ENCODE measurements at regions not wholly inside any gene's neighbourhood (a gene's known extent, or its start where the extent isn't known, plus 50 kb on each side); places are given as distances from the start of the nearest gene placed in this dataset.

- TF ChIP-seq, protein P1, sequence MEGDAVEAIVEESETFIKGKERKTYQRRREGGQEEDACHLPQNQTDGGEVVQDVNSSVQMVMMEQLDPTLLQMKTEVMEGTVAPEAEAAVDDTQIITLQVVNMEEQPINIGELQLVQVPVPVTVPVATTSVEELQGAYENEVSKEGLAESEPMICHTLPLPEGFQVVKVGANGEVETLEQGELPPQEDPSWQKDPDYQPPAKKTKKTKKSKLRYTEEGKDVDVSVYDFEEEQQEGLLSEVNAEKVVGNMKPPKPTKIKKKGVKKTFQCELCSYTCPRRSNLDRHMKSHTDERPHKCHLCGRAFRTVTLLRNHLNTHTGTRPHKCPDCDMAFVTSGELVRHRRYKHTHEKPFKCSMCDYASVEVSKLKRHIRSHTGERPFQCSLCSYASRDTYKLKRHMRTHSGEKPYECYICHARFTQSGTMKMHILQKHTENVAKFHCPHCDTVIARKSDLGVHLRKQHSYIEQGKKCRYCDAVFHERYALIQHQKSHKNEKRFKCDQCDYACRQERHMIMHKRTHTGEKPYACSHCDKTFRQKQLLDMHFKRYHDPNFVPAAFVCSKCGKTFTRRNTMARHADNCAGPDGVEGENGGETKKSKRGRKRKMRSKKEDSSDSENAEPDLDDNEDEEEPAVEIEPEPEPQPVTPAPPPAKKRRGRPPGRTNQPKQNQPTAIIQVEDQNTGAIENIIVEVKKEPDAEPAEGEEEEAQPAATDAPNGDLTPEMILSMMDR (IDR thresholded peaks at IDR 0.05; ENCODE audit: low read depth, low read length): no peak
- H3K9me3 ChIP-seq (ENCODE audit: low read depth): no peaks in the 10 kb centered on the region
- no peaks in the 10 kb centered on the region for H3K4me1 ChIP-seq (ENCODE audit: low read depth)
- no peak overlapping the region for H3K4me3 ChIP-seq
- H3K27me3 ChIP-seq: no peaks in the 10 kb centered on the region
- no peak overlapping the region for H3K27ac ChIP-seq
- no peak for DNase-seq (ENCODE audit: low read depth in 1 of 2, low spot score in 1 of 2)
- no peaks in the 10 kb centered on the region for H3K36me3 ChIP-seq
These were observed 869.0 kb downstream of the NXPH1 start for GRCh38 chr7:9302436-9302835.

DNA sequence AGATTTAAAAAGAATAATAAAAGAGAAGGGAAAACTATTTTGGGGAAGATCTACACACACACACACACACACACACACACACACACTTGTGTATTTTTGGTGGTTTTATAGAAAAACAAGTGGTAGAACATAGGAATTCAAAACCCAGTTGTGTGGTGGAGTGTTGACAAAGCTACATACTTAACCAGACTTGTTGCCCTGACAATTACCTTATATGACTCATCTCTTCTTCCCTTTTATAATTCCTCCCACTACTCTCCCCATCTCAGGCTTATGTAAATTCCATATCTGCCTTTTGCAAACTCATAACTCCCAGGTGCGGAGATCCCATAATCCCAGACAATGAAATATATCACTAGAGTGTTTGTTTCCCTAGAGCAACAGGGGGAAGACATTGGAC, 873.7 kb downstream of the NXPH1 start:
- Histone ChIP-seq H3K36me3 (no peaks in the 10 kb centered on the region), H3K27ac (no peak overlapping the region), H3K4me3 (no peak overlapping the region), H3K4me1 (ENCODE audit: low read depth) (no peaks in the 10 kb centered on the region), H3K9me3 (ENCODE audit: low read depth) (no peaks in the 10 kb centered on the region), H3K27me3 (no peaks in the 10 kb centered on the region)
- DNase-seq (ENCODE audit: low read depth in 1 of 2, low spot score in 1 of 2): no peak
- TF ChIP-seq, protein P1 (IDR thresholded peaks at IDR 0.05; ENCODE audit: low read depth, low read length): no peak

DNA sequence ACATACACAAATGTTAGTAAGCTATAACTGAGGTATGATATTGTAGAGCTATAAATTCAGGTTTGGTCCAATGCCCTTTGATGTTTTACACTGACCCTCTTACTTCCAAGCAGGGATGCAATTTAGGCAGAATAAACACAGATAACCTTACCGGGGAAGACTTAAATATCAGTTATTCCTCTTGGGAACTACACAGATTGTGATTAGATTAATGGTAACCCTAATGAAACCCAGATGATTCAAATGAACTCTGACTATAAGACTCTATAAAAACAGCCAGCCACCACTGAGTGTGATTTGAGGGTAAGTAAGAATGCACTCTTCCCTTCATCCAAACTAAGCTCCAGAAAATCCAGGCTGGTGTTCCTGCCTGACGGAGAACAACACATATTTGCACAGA, 891.1 kb downstream of the NXPH1 start:
- H3K36me3 ChIP-seq: no peaks in the 10 kb centered on the region
- H3K4me1 ChIP-seq (ENCODE audit: low read depth): no peaks in the 10 kb centered on the region
- H3K9me3 ChIP-seq (ENCODE audit: low read depth): no peaks in the 10 kb centered on the region
- no peak for DNase-seq (ENCODE audit: low read depth in 1 of 2, low spot score in 1 of 2)
- H3K27me3 ChIP-seq: no peaks in the 10 kb centered on the region
- no peak overlapping the region for H3K4me3 ChIP-seq
- no peak overlapping the region for H3K27ac ChIP-seq
- TF ChIP-seq, protein P1 (IDR thresholded peaks at IDR 0.05; ENCODE audit: low read depth, low read length): no peak

DNA sequence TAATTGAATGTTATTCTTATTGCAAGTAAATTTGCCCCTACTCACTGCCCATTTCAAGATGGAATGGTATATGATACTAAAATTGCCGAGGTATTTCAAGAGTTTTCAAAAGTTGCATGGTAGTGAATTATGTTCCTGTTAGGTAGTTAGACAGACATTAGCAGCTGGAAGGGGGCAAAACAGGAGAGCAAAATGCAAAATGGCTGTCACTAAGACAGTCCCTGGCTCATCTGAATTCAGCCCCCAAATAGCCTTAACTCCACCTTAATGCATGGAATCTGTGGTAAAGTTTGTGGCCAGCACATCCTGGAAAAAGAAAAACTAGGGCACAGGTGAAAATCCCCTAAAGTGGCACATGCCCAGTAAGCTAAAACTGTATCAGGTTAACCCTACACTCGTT, 894.9 kb downstream of the NXPH1 start:
- TF ChIP-seq, protein P1 (IDR thresholded peaks at IDR 0.05; ENCODE audit: low read depth, low read length): no peak
- Histone ChIP-seq H3K4me3 (no peak overlapping the region), H3K4me1 (ENCODE audit: low read depth) (no peaks in the 10 kb centered on the region), H3K36me3 (no peaks in the 10 kb centered on the region), H3K27me3 (no peaks in the 10 kb centered on the region), H3K27ac (no peak overlapping the region), H3K9me3 (ENCODE audit: low read depth) (no peaks in the 10 kb centered on the region)
- no peak for DNase-seq (ENCODE audit: low read depth in 1 of 2, low spot score in 1 of 2)

DNA sequence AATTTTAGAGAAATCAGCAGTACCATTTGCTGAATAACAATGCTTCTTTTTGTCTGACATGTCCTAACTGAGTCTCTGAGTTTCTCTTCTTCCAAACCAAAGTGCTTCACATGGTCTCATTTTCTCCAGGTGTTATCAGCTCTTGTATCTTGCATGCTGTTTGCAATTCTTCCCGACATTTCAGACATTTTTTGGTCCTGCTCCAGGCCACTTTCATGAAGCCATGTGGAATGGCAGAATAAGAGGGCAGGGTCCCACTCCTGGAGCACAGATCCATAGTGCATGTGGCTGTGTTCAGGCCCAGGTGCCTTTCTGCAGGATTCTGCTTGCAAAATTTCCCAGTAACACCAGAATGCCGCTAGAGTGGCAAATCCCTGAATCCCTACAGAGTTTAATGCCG, 916.2 kb downstream of the NXPH1 start:
- Histone ChIP-seq H3K27ac (no peak overlapping the region), H3K4me3 (no peak overlapping the region), H3K27me3 (no peaks in the 10 kb centered on the region), H3K36me3 (no peaks in the 10 kb centered on the region), H3K9me3 (ENCODE audit: low read depth) (no peaks in the 10 kb centered on the region), H3K4me1 (ENCODE audit: low read depth) (no peaks in the 10 kb centered on the region)
- no peak for DNase-seq (ENCODE audit: low read depth in 1 of 2, low spot score in 1 of 2)
- TF ChIP-seq, protein P1 (IDR thresholded peaks at IDR 0.05; ENCODE audit: low read depth, low read length): no peak

DNA sequence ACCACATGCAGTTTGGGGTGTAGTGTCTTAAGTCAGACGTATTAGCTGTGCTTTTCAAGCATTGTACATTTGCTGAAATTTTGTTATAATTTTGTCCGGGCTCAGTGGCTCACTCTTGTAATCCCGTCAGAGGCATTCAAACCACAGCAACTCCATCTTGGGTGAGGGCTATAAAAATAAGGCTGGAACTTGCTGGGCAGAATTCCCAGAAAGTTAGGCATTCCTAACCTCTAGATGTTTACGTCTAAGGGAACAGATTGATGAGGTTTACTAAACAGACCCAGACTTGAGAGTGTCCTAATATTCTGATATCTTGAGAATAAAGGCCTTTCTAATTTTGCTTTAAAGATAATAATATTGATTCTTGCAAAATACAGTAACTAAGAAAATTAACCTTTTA, 957.8 kb downstream of the NXPH1 start:
- Histone ChIP-seq H3K9me3 (ENCODE audit: low read depth) (no peaks in the 10 kb centered on the region), H3K27me3 (no peaks in the 10 kb centered on the region), H3K36me3 (no peaks in the 10 kb centered on the region), H3K27ac (no peak overlapping the region), H3K4me1 (ENCODE audit: low read depth) (no peaks in the 10 kb centered on the region), H3K4me3 (no peak overlapping the region)
- TF ChIP-seq, protein P1 (IDR thresholded peaks at IDR 0.05; ENCODE audit: low read depth, low read length): no peak
- no peak for DNase-seq (ENCODE audit: low read depth in 1 of 2, low spot score in 1 of 2)

Measured in cardiac muscle cell (in vitro differentiated cells and primary cell).